ENCODE measurements at regions not wholly inside any gene's neighbourhood (a gene's known extent, or its start where the extent isn't known, plus 50 kb on each side); places are given as distances from the start of the nearest gene placed in this dataset.
A peak's percentile ranks its signal among the peaks of the same experiment; 100 is the strongest.

DNA sequence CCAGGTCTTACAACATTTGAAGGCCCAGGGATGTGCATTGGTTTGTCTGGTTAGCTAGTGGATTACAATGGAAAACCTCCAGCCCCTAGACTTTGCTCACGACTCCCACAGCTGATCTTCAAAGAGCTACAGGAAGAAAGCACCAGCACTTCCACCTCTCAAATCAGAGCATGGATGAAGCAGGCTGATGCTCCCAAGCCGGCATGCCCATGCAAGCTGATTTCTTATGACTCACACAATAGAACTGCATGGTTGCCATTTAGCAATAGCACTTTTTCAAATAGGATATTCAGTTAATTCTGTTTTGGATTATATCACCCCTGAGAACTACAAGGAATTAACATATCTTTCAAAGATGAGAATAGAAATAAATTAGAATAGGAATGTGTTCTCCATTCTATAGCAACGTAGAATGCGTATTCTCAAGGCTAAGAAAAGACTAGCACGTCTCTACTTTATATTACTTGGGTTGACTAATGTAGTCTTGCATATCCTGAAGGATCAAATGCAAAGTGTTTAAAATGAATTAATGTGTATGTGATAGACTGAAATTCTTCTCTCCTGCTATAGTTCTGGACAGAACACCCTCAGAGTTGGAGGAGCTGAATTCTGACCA, 292.4 kb downstream of the TRIB2 start:
- no peak overlapping the region for H3K4me3 ChIP-seq (replicated peaks; ENCODE audit: low read depth, low read length)
- TF ChIP-seq, protein P1, sequence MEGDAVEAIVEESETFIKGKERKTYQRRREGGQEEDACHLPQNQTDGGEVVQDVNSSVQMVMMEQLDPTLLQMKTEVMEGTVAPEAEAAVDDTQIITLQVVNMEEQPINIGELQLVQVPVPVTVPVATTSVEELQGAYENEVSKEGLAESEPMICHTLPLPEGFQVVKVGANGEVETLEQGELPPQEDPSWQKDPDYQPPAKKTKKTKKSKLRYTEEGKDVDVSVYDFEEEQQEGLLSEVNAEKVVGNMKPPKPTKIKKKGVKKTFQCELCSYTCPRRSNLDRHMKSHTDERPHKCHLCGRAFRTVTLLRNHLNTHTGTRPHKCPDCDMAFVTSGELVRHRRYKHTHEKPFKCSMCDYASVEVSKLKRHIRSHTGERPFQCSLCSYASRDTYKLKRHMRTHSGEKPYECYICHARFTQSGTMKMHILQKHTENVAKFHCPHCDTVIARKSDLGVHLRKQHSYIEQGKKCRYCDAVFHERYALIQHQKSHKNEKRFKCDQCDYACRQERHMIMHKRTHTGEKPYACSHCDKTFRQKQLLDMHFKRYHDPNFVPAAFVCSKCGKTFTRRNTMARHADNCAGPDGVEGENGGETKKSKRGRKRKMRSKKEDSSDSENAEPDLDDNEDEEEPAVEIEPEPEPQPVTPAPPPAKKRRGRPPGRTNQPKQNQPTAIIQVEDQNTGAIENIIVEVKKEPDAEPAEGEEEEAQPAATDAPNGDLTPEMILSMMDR (IDR thresholded peaks at IDR 0.05; ENCODE audit: low read length, missing control alignments), result no peak
- peak; percentile 25 for DNase-seq (ENCODE audit: low read depth)

DNA sequence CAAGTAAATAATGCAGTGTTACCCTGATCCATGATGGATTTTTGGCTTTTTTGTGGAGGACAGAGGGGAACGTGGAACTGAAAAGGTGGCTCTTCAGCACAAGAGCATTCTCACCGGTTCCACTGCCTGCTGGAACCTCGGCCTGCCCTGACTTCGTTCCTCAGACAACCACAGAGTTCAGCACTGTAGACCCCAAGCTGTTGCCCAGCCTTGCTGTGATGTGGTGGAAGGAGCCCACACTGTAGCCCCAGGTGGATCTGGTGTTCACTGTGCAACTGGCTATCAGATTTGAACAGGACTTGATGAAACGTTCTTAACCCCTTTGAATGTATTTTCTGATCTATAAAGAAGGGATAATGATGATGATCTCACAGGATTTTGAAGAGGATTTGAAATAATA, 293.5 kb downstream of the TRIB2 start:
- no peak for DNase-seq (ENCODE audit: low read depth)
- no peak overlapping the region for H3K4me3 ChIP-seq (replicated peaks; ENCODE audit: low read depth, low read length)
- TF ChIP-seq, protein P1 (IDR thresholded peaks at IDR 0.05; ENCODE audit: low read length, missing control alignments), result no peak

DNA sequence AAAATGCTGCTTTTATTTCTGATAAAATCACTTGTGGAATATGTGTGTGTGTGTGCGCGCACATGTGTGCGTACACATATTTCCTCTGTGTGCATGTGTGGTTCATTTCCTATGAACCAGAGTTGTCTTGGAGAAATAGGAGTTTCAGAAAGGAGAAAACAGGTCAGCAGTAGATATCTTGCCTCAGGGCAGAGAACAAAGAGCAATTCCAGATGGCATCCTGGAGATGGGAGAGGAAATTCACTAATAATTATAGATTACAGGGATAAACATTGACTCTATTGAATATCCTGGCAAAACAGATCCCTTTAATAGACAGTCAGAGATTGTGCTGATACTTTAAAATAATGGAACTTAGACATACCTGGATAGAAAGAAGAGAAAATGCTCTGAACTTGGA, 298.0 kb downstream of the TRIB2 start:
- TF ChIP-seq, protein P1 (IDR thresholded peaks at IDR 0.05; ENCODE audit: low read length, missing control alignments), result no peak
- no peak for DNase-seq (ENCODE audit: low read depth)
- no peak overlapping the region for H3K4me3 ChIP-seq (replicated peaks; ENCODE audit: low read depth, low read length)

DNA sequence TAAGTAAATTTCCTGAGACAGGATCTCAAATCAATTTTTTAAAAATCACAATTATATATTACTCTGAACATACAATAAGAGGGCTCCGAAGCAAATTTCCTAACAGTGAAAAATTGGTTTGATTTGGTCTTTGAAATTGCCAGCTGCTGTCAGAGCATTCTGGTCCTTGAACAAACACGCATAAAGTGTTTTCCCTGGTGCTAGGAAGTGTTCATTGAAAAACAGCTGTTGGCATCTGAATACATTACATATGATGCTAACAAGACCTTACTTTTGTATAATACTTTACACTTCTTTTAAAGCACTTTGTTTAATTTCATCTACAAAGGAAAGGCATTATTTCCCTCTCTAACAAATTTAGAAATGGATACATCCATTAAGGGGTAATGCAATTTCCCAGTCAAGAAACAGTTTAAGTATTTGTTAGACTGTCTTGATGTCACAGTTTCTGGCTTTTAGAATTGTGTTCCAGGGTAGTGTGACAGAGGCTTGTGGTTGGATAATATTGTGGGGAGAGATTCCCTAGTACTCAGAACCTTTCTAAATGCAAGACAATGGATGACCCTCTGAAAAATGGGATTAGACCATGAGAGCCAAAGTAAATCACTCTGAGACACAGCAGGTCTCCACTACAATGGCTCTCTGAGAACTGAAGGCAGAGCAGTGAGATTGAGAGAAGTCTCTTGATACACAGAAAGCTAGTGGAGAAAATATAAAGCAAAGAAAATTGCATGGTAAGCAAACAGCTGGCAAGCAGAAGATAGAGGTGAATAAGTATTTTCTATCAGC, 299.0 kb downstream of the TRIB2 start:
- TF ChIP-seq, protein P1 (IDR thresholded peaks at IDR 0.05; ENCODE audit: low read length, missing control alignments), result no peak
- no peak overlapping the region for H3K4me3 ChIP-seq (replicated peaks; ENCODE audit: low read depth, low read length)
- no peak for DNase-seq (ENCODE audit: low read depth)

DNA sequence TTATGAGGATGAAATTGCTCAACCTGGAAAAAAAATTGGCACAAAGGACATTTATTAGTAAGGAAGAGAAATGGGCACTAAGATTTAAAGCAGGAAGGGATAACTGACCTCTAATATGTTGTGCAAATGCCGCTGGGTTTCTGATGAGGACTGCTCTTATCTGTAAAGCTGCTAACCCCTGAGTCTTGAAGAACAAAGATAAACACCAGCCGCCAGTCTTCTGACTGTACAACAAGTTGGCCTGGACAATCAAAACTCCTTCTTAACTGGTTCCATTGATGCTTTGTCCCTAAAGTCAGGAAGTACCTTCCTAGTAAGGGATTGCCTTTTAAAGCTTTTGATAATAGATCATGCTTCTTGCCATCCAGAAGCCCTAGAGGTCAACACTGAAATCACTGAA, 301.8 kb downstream of the TRIB2 start:
- TF ChIP-seq, protein P1 (IDR thresholded peaks at IDR 0.05; ENCODE audit: low read length, missing control alignments), result no peak
- H3K4me3 ChIP-seq (replicated peaks; ENCODE audit: low read depth, low read length), result no peak overlapping the region
- DNase-seq (ENCODE audit: low read depth), result no peak

DNA sequence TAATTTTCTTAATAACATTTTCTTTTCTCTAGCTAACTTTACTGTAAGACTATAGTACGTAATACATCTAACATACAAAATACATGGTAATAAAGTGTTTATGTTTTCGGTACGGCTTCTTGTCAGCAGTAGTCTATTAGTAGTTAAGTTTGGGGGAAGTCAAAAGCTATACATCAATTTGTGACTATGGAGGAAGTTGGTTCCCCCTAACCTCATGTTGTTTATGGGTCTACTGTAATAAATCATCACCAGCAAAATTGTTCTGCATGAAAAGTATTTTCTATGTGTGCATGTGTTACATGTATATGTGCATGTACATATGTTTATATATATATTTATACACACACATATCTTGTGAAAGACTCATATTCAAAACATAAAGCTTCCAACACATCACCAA, 303.0 kb downstream of the TRIB2 start:
- TF ChIP-seq, protein P1 (IDR thresholded peaks at IDR 0.05; ENCODE audit: low read length, missing control alignments), result no peak
- DNase-seq (ENCODE audit: low read depth), result no peak
- H3K4me3 ChIP-seq (replicated peaks; ENCODE audit: low read depth, low read length), result no peak overlapping the region
